Fibroblast of mammary gland (primary cell): ENCODE measurements at regions not wholly inside any gene's neighbourhood (a gene's known extent, or its start where the extent isn't known, plus 50 kb on each side); places are given as distances from the start of the nearest gene placed in this dataset.
"Not testable (repeated sequence)": the region's sequence is repeated elsewhere in the genome, so short reads cannot be mapped to it uniquely, and the experiment has no call there.

Source experiments
- DNase-seq: peaks from one replicate; pipeline ENCODE4 v3.0.0-alpha.2; 2010; ENCODE audit warnings: low read depth
- H3K4me3 ChIP-seq: 2 replicates; pipeline ENCODE4 v1.5.1; 2011; ENCODE audit warnings: low read depth, mild to moderate bottlenecking, low read length, moderate library complexity; ENCODE audit not compliant: control insufficient read depth
- CTCF ChIP-seq: conservative IDR thresholded peaks from 2 replicates; pipeline ENCODE4 v1.5.1; 2011; ENCODE audit warnings: low read depth, low read length, inconsistent platforms; ENCODE audit not compliant: control insufficient read depth, insufficient read depth

DNA sequence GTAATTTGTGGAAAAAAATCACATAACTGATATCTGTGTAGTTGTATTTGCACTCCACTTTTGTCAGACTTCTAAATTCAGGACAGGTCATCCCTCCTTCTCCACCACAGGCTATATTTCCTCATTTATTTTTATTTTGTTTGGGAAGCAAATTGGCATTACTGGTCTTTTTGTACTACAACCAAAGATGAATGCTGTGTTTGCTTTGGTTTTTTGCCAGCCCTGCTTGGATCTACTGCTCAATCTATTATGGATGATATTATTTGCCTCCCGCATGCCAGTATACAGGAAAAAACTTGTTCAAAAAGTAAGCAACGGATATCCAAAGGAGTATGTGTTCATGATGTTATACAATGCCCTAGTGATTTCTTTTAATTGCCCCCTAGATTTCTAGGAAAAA, 948.8 kb downstream of the TRHDE start:
- no peak for DNase-seq
- H3K4me3 ChIP-seq: no peak overlapping the region
- no peak for TF ChIP-seq CTCF

- TF ChIP-seq CTCF: no peak
- no peak for DNase-seq
Observed at GRCh38 chr12:73221398-73221797, 949.2 kb downstream of the TRHDE start.

DNA sequence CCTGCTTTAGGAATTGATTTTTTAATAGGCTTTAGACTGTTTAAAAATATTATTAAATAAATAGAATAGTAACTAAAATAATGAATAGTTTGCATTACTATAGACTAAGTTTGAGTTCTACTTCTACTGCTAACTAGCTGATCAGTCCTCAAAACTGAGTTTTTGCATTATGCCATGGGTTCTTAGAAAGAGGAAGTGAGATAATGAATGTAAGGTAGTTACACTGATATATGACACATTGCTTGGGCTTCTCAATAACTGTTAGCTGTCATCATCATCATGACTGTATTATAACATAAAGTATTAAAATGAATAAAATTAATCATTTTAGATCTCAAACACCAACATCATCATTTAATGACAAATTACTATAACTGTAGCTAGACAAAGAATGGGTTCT, 949.7 kb downstream of the TRHDE start:
- DNase-seq: no peak
- no peak for TF ChIP-seq CTCF
- no peak overlapping the region for H3K4me3 ChIP-seq

More at GRCh38 chr12:73221398-73221797, 949.2 kb downstream of the TRHDE start:
- H3K4me3 ChIP-seq: no peak overlapping the region

DNA sequence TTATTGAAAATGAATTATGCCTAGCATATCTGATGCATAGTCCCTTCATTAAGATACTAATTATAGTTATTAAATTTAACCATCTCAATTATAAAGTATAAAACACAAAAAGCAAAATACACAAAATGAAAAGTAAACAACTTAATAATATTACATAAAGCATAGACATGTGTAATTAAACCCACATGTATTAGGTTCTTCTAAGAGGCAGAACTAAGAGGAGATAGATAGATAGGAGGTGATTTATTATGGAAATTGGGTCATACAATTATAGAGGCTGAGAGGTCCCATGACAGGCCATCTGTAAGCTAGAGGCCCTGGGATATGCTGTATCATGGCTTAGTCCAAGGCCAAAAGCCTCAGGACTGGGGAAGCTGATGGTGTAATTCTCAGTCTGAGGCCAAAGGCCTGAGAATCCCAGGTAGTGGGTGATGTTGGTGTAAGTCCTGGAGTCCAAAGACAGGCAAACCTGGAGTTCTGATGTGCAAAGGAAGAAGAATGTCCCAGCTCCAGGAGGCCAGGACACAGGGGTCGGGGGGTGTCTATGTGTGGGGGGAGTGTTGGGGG, 953.3 kb downstream of the TRHDE start:
- TF ChIP-seq CTCF: no peak
- no peak for DNase-seq
- no peak overlapping the region for H3K4me3 ChIP-seq

DNA sequence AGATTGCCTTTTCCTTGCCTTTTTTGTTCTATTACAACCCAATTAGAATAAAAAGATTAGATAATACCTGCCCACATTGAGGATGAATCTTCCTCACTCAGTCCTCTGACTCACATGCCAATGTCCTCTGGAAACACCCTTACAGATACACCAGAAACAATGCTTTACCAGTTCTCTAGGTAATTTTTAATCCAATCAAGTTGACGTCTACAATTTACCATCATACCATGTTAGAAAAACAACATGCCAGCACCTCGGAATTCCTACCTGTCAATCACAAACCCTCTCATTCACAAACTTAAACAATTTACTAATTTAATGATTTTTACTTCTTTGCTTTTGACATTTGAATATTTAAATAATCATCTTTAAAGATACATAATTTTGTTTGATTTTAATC, 953.8 kb downstream of the TRHDE start:
- no peak for TF ChIP-seq CTCF
- DNase-seq: no peak
- no peak overlapping the region for H3K4me3 ChIP-seq

GRCh38 chr12:73226593-73226992, 954.4 kb downstream of the TRHDE start:
- no peak overlapping the region for H3K4me3 ChIP-seq
- no peak for TF ChIP-seq CTCF
- no peak for DNase-seq

- DNase-seq, H3K4me3 ChIP-seq: not testable (repeated sequence)
Observed at GRCh38 chr12:73228828-73229227, 956.7 kb downstream of the TRHDE start.
